ENCODE measurements at regions not wholly inside any gene's neighbourhood (a gene's known extent, or its start where the extent isn't known, plus 50 kb on each side); places are given as distances from the start of the nearest gene placed in this dataset.

- DNase-seq: no peak
These were observed 1101.7 kb upstream of the GHITM start for GRCh38 chr10:83037653-83038052.

GRCh38 chr10:83038631-83039030, 1100.7 kb upstream of the GHITM start:
- DNase-seq: no peak

- DNase-seq: no peak
These were observed 1093.6 kb upstream of the GHITM start for GRCh38 chr10:83045731-83046130.

GRCh38 chr10:83050815-83051214, 1088.5 kb upstream of the GHITM start:
- no peak for DNase-seq

GRCh38 chr10:83062871-83063270, 1076.4 kb upstream of the GHITM start:
- no peak for DNase-seq

- no peak for DNase-seq
These were observed 1065.8 kb upstream of the GHITM start for GRCh38 chr10:83073472-83073871.

- no peak for DNase-seq
These were observed 1064.1 kb upstream of the GHITM start for GRCh38 chr10:83075016-83075814.

- DNase-seq: no peak
These were observed 1063.4 kb upstream of the GHITM start for GRCh38 chr10:83075815-83076355.

GRCh38 chr10:83076443-83076842, 1062.9 kb upstream of the GHITM start:
- no peak for DNase-seq

- no peak for DNase-seq
These were observed 1061.1 kb upstream of the GHITM start for GRCh38 chr10:83078160-83078559.

GRCh38 chr10:83078645-83079044, 1060.7 kb upstream of the GHITM start:
- DNase-seq: no peak

- no peak for DNase-seq
These were observed 1055.5 kb upstream of the GHITM start for GRCh38 chr10:83083831-83084230.

- DNase-seq: no peak
These were observed 1050.0 kb upstream of the GHITM start for GRCh38 chr10:83089335-83089734.

GRCh38 chr10:83104616-83105015, 1034.7 kb upstream of the GHITM start:
- DNase-seq: no peak

- no peak for DNase-seq
These were observed 1030.6 kb upstream of the GHITM start for GRCh38 chr10:83108565-83109333.

- DNase-seq: no peak
These were observed 1020.0 kb upstream of the GHITM start for GRCh38 chr10:83119346-83119745.

- DNase-seq: no peak
These were observed 1017.0 kb upstream of the GHITM start for GRCh38 chr10:83122336-83122735.

GRCh38 chr10:83127942-83128575, 1011.2 kb upstream of the GHITM start:
- no peak for DNase-seq

GRCh38 chr10:83140811-83141210, 998.5 kb upstream of the GHITM start:
- DNase-seq: no peak

- DNase-seq: no peak
These were observed 997.2 kb upstream of the GHITM start for GRCh38 chr10:83142074-83142563.

GRCh38 chr10:83144461-83144860, 994.8 kb upstream of the GHITM start:
- no peak for DNase-seq

- DNase-seq: no peak
These were observed 985.6 kb upstream of the GHITM start for GRCh38 chr10:83153714-83154113.

GRCh38 chr10:83164156-83164555, 975.2 kb upstream of the GHITM start:
- DNase-seq: no peak

Data from SHP77 (cell line).